GM13976 (cell line): ENCODE measurements at regions not wholly inside any gene's neighbourhood (a gene's known extent, or its start where the extent isn't known, plus 50 kb on each side); places are given as distances from the start of the nearest gene placed in this dataset.

Experiments used
- DNase-seq: peaks from one replicate; pipeline ENCODE4 v3.0.0; 2012; ENCODE audit warnings: low spot score
- in situ Hi-C: fragments of 300-500 bp; cut with MboI; formaldehyde crosslinking; loops from one replicate; pipeline ENCODE4 v1.12.0; 2022; ENCODE audit warnings: low sequenced_read_pairs, mixed read lengths, inconsistent platforms; ENCODE audit not compliant: unreplicated experiment
- TF ChIP-seq, protein P1 (sequence below): IDR thresholded peaks from 2 replicates; pipeline ENCODE4 v1.5.1; 2012; ENCODE audit warnings: borderline replicate concordance, mild to moderate bottlenecking; ENCODE audit not compliant: insufficient read depth; ENCODE audit errors: extremely low read depth, missing control alignments, control extremely low read depth

DNA sequence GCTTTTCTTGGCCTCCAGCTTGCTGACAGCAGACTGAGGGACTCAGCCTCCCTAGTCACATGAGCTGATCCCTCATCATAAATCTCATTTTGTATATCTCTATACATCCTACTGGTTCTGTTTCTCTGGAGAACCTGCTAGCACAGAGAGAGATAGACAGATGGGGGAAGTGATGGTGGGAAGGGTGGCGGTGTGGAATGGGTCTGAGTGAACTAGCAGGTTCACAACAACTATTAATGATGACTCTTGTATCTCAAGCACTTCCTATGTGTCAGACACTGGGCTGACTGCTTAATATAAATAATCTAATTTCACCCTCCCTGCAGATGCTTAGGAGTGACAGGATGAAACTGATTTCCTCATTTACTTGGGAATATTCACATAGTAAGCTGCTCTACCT is 106.9 kb upstream of the TLE3 start:
- in situ Hi-C loops, result no loop called here
- no peak for DNase-seq
- TF ChIP-seq, protein P1, sequence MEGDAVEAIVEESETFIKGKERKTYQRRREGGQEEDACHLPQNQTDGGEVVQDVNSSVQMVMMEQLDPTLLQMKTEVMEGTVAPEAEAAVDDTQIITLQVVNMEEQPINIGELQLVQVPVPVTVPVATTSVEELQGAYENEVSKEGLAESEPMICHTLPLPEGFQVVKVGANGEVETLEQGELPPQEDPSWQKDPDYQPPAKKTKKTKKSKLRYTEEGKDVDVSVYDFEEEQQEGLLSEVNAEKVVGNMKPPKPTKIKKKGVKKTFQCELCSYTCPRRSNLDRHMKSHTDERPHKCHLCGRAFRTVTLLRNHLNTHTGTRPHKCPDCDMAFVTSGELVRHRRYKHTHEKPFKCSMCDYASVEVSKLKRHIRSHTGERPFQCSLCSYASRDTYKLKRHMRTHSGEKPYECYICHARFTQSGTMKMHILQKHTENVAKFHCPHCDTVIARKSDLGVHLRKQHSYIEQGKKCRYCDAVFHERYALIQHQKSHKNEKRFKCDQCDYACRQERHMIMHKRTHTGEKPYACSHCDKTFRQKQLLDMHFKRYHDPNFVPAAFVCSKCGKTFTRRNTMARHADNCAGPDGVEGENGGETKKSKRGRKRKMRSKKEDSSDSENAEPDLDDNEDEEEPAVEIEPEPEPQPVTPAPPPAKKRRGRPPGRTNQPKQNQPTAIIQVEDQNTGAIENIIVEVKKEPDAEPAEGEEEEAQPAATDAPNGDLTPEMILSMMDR, result no peak

DNA sequence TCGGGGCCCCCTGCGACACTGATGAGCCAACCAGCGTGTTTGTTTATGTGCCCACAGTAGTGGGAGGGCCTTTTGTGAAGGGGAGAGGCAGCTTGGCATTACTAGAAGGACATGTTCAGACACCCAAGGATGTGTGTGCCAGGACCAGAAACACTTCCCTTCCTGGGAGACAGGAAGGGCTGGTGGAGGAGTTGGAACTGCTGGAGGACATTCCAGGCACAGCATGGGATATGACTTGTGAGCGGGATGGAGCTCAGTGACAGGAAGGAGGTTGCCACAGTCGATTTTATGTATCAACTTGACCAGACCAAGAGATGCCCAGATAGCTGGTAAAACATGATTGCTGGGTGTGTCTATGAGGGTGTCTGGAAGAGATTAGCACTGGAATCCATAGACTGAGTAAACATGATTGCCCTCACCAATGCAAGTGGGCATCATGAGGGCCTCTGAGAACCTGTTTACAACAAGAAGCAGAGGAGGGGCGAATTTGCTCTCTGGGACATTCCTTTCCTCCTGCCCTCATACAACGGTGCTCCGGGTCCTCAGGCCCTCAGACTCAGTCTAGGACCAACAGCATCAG is 106.4 kb upstream of the TLE3 start:
- no peak for DNase-seq
- TF ChIP-seq, protein P1, result no peak
- in situ Hi-C loops, result no loop called here

- in situ Hi-C loops, result no loop called here
- DNase-seq, result no peak
- TF ChIP-seq, protein P1, result no peak
Observed at GRCh38 chr15:70202756-70203155, 105.0 kb upstream of the TLE3 start.

DNA sequence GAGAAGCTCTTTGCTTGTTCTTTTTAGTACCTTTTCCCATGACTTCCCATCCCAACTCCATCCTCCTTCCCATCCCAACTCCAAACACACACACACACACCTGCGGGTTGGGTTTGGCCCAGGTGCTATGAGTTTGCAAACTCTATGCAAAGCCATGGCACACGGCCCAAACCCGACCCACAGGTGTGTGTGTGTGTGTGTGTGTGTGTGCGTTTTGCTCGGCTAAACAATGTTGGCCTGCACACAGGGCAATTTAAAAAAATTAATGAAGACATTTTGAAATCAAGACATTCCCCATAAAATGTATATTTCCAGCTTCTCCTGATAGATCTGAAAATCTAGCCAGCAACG is 103.7 kb upstream of the TLE3 start:
- TF ChIP-seq, protein P1, result no peak
- in situ Hi-C loops, result no loop called here
- DNase-seq, result no peak

GRCh38 chr15:70200511-70201424 is 103.1 kb upstream of the TLE3 start:
- in situ Hi-C loops, result no loop called here
- DNase-seq, result no peak
- TF ChIP-seq, protein P1, result no peak

DNA sequence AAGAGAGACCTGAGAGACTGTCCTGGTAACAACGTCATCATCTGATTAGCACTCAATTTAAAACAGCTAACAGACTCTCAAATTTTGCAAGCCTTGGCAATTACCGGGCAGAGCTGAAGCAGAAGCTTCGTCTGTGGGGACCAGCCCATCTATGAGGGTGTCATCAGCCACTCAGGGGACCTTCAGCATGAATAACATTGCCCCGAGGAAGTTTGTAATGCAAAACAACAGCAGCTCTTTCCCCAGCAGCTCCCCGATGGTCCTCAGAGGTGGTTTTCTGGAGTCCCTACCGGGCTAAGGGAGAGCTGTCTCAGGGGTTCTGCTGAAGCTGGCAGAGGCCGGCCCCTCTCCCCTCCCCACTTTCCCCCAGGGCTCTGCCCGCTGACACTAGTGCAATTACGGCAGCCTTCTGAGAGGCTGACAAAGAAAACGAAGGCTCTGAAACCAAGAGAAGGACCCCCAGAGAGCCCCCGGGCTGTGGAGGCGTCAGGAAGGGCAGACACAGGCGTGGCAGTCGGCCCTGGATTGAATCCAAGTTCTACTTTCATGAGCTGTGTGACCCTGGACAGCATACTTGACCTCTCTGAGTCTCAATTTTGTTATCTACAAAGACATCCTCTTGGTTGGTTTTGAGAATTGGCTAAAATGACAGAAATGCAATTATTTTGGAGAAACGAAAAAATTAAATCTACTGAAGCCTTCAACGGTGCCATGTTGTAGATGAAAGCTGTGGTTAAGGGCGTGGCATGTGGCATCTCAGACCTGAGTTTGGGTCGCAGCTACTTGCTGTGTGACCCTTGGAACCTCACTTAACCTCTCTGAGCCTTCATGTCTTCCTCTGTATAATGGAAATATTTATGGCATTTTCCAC is 102.1 kb upstream of the TLE3 start:
- no peak for DNase-seq
- in situ Hi-C loops, result no loop called here
- TF ChIP-seq, protein P1, result no peak
